HG03442 (cell line): ENCODE measurements at regions not wholly inside any gene's neighbourhood (a gene's known extent, or its start where the extent isn't known, plus 50 kb on each side); places are given as distances from the start of the nearest gene placed in this dataset.
"Not testable (repeated sequence)": the region's sequence is repeated elsewhere in the genome, so short reads cannot be mapped to it uniquely, and the experiment has no call there.

Source experiments
- ATAC-seq: cut with Tn5 transposase; IDR thresholded peaks from one replicate; pipeline ENCODE4 v1.9.1; 2021; ENCODE audit warnings: mild to moderate bottlenecking, moderate library complexity; ENCODE audit not compliant: unreplicated experiment

GRCh38 chrX:11022588-11022987 lies 88.5 kb upstream of the HCCS start:
- ATAC-seq: not testable (repeated sequence)

- ATAC-seq: no peak
Observed at GRCh38 chrX:11039926-11040325, 71.2 kb upstream of the HCCS start.

- ATAC-seq: no peak
Observed at GRCh38 chrX:11040405-11040804, 70.7 kb upstream of the HCCS start.

GRCh38 chrX:11040996-11041395 lies 70.1 kb upstream of the HCCS start:
- ATAC-seq: no peak

- no peak for ATAC-seq
Observed at GRCh38 chrX:11050013-11050412, 61.1 kb upstream of the HCCS start.

- no peak for ATAC-seq
Observed at GRCh38 chrX:11053351-11053750, 57.8 kb upstream of the HCCS start.

GRCh38 chrX:11056322-11057176 lies 54.6 kb upstream of the HCCS start:
- ATAC-seq: no peak

- ATAC-seq: no peak
Observed at GRCh38 chrX:11059933-11060332, 51.2 kb upstream of the HCCS start.
